Stimulated activated CD8-positive, alpha-beta memory T cell treated with anti-CD3 and anti-CD28 coated beads, Interleukin-4, amount 100 ng/mL, for 48 hours (primary cell): ENCODE measurements at regions not wholly inside any gene's neighbourhood (a gene's known extent, or its start where the extent isn't known, plus 50 kb on each side); places are given as distances from the start of the nearest gene placed in this dataset.
"Not testable (repeated sequence)": the region's sequence is repeated elsewhere in the genome, so short reads cannot be mapped to it uniquely, and the experiment has no call there.

Source experiments
- DNase-seq: peaks from one replicate; pipeline ENCODE4 v3.0.0-alpha.2; 2020

- DNase-seq, result no peak
Measured at GRCh38 chr14:37650356-37651037, 55.1 kb downstream of the TTC6 start.

GRCh38 chr14:37652042-37652441 lies 56.6 kb downstream of the TTC6 start:
- DNase-seq, result no peak

GRCh38 chr14:37655418-37655817 lies 60.0 kb downstream of the TTC6 start:
- DNase-seq, result no peak

GRCh38 chr14:37658156-37658555 lies 62.7 kb downstream of the TTC6 start:
- DNase-seq, result no peak

- no peak for DNase-seq
Measured at GRCh38 chr14:37663498-37663897, 68.1 kb downstream of the TTC6 start.

- no peak for DNase-seq
Measured at GRCh38 chr14:37665479-37665878, 70.0 kb downstream of the TTC6 start.

GRCh38 chr14:37665951-37666350 lies 70.5 kb downstream of the TTC6 start:
- no peak for DNase-seq

- DNase-seq, result no peak
Measured at GRCh38 chr14:37668646-37669045, 73.2 kb downstream of the TTC6 start.

GRCh38 chr14:37669242-37669641 lies 73.8 kb downstream of the TTC6 start:
- DNase-seq, result no peak

GRCh38 chr14:37673439-37673838 lies 78.0 kb downstream of the TTC6 start:
- DNase-seq, result no peak

- DNase-seq, result no peak
Measured at GRCh38 chr14:37678916-37679315, 83.5 kb downstream of the TTC6 start.

GRCh38 chr14:37681486-37681885 lies 86.1 kb downstream of the TTC6 start:
- no peak for DNase-seq

- DNase-seq, result not testable (repeated sequence)
Measured at GRCh38 chr14:37692680-37693079, 97.3 kb downstream of the TTC6 start.

- not testable (repeated sequence) for DNase-seq
Measured at GRCh38 chr14:37693420-37693819, 98.0 kb downstream of the TTC6 start.

- DNase-seq, result no peak
Measured at GRCh38 chr14:37695866-37696265, 100.4 kb downstream of the TTC6 start.

GRCh38 chr14:37697489-37698121 lies 102.2 kb downstream of the TTC6 start:
- DNase-seq, result no peak

GRCh38 chr14:37698840-37699777 lies 103.7 kb downstream of the TTC6 start:
- no peak for DNase-seq

GRCh38 chr14:37707716-37708115 lies 112.3 kb downstream of the TTC6 start:
- no peak for DNase-seq

- DNase-seq, result no peak
Measured at GRCh38 chr14:37708481-37708880, 113.1 kb downstream of the TTC6 start.

- DNase-seq, result no peak
Measured at GRCh38 chr14:37709419-37710195, 114.2 kb downstream of the TTC6 start.

GRCh38 chr14:37711356-37711830 lies 116.0 kb downstream of the TTC6 start:
- no peak for DNase-seq

GRCh38 chr14:37711831-37712475 lies 116.5 kb downstream of the TTC6 start:
- DNase-seq, result no peak
